Mucosa of descending colon (tissue), 3 donors: ENCODE measurements at regions not wholly inside any gene's neighbourhood (a gene's known extent, or its start where the extent isn't known, plus 50 kb on each side); places are given as distances from the start of the nearest gene placed in this dataset.

Experiments used
- ATAC-seq: fragments of 200-7000 bp; cut with Tn5 transposase; one replicate; pipeline ENCODE4 v1.9.1; 2020; ENCODE audit warnings: mild to moderate bottlenecking, moderate library complexity
- DNase-seq, 3 donors: peaks; one replicate each; pipeline ENCODE4 v3.0.0-alpha.2; 2020
- H3K36me3 ChIP-seq: fragments of 200-600 bp; one replicate; pipeline ENCODE4 v1.8.0; 2021; ENCODE audit warnings: low read depth, mild to moderate bottlenecking
- H3K4me1 ChIP-seq: fragments of 200-600 bp; one replicate; pipeline ENCODE4 v1.8.0; 2021; ENCODE audit warnings: low read depth, mild to moderate bottlenecking
- H3K4me3 ChIP-seq: fragments of 200-600 bp; one replicate; pipeline ENCODE4 v1.8.0; 2021; ENCODE audit warnings: mild to moderate bottlenecking
- H3K9me3 ChIP-seq: fragments of 200-600 bp; one replicate; pipeline ENCODE4 v1.8.0; 2021; ENCODE audit warnings: mild to moderate bottlenecking
- intact Hi-C, 2 donors: fragments of 100-400 bp; cut with DNase I in 1 of 2; cut with micrococcal nuclease in 1 of 2; formaldehyde crosslinking; loops; one replicate each; pipeline versions ENCODE4 v1.11.0 to v1.11.1; 2022; cut with DNase I, micrococcal nuclease
- TF ChIP-seq, protein P1 (sequence below): fragments of 200-600 bp; IDR thresholded peaks from one replicate; pipeline ENCODE4 v1.8.0; 2022; ENCODE audit warnings: antibody characterized with exemption, mild to moderate bottlenecking
- donor health status: DM: no; HTN: no; CAD: no; lungs with moderate emphysema.
- donor health status: DM: no; HTN: no; CAD: no.
- donor health status: DM: no; HTN: yes; CAD: no.

DNA sequence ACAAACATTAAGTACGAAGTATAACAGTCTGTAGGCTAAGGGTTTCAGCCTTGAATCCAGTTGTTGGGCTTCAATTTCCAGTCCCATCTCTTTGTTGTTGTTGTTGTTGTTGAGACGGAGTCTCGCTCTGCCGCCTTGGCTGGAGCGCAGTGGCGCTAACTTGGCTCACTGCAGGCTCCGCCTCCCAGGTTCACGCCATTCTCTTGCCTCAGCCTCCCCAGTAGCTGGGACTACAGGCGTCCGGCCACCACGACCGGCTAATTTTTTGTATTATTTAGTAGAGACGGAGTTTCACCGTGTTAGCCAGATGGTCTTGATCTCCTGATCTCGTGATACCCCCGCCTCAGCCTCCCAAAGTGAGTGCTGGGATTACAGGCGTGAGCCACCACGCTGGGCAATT is 464.9 kb downstream of the ANKRD7 start:
- no peak for ATAC-seq
- intact Hi-C loops, result no loop called here
- TF ChIP-seq, protein P1, sequence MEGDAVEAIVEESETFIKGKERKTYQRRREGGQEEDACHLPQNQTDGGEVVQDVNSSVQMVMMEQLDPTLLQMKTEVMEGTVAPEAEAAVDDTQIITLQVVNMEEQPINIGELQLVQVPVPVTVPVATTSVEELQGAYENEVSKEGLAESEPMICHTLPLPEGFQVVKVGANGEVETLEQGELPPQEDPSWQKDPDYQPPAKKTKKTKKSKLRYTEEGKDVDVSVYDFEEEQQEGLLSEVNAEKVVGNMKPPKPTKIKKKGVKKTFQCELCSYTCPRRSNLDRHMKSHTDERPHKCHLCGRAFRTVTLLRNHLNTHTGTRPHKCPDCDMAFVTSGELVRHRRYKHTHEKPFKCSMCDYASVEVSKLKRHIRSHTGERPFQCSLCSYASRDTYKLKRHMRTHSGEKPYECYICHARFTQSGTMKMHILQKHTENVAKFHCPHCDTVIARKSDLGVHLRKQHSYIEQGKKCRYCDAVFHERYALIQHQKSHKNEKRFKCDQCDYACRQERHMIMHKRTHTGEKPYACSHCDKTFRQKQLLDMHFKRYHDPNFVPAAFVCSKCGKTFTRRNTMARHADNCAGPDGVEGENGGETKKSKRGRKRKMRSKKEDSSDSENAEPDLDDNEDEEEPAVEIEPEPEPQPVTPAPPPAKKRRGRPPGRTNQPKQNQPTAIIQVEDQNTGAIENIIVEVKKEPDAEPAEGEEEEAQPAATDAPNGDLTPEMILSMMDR, result no peak

DNA sequence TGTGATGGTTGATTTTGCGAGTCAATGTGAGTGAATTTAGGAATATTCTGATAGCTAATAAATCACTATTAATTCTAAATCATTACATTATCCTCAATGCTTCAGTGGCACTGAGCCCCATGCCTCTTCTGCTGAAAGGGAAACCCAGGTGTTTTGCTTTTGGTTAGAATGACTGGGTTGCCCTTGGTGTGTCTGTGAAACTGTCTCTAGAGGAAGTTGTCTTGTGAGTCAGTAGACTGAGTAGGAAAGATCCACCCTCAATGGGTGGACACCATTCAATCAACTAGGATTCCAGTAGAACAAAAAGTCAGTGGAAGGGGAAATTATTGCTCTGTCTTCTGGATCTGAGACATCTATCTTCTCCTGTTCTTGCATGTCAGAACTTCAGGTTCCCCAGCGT is 472.4 kb downstream of the ANKRD7 start:
- TF ChIP-seq, protein P1, result no peak
- ATAC-seq (no peak), DNase-seq (no peak)
- Histone ChIP-seq H3K4me3 (no peak overlapping the region), H3K4me1 (no peaks in the 10 kb centered on the region), H3K36me3 (no peaks in the 10 kb centered on the region), H3K9me3 (no peaks in the 10 kb centered on the region)
- intact Hi-C loops, result no loop called here

More for the DNA sequence above, 464.9 kb downstream of the ANKRD7 start:
- Histone ChIP-seq H3K4me3 (no peak overlapping the region), H3K9me3 (no peaks in the 10 kb centered on the region), H3K36me3 (no peaks in the 10 kb centered on the region), H3K4me1 (no peaks in the 10 kb centered on the region)
- peak in 1 of 3 donors; percentile 26 for DNase-seq

DNA sequence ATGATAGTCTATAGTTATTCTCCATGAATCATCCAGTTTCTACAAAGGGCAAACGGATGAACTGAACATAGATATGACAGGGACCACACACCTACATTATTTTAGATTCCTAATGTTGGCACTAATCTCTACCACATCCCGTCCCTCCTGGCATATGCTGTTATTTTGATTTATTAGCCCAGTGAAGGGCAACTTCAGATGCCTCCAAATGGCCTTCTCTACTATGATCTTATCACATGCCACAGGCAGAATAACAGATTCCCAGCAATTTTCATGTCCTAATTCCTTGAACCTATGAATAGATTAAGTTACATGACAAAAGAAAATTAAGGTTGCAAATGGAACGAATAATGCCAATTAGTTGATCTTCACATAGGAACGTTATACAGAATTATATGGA is 474.7 kb downstream of the ANKRD7 start:
- TF ChIP-seq, protein P1, result no peak
- H3K36me3 ChIP-seq, result no peaks in the 10 kb centered on the region
- intact Hi-C loops, result no loop called here
- DNase-seq, result no peak
- ATAC-seq, result no peak
- no peak overlapping the region for H3K4me3 ChIP-seq
- H3K4me1 ChIP-seq, result no peaks in the 10 kb centered on the region
- H3K9me3 ChIP-seq, result no peaks in the 10 kb centered on the region

DNA sequence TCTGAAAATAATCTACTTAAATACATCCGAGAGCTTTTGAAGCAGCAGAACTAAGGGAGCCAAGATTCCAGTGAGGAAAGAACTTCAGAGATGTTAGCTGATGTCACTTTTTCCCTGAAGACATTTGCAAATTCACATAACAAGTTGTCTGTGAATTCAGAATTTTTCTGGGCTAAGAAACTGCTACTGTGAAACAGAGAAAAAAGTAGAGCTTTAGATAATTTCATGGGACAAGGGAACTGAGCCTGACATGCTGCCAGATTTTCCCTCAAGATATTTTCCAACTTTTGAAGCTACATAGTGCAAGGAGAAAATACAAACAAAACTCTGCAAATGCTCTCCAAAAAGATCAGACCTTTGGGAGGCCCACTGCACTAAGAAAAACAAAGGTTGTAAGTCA is 484.2 kb downstream of the ANKRD7 start:
- Histone ChIP-seq H3K4me3 (no peak overlapping the region), H3K36me3 (no peaks in the 10 kb centered on the region), H3K9me3 (no peaks in the 10 kb centered on the region), H3K4me1 (no peaks in the 10 kb centered on the region)
- ATAC-seq, result no peak
- intact Hi-C loops, result no loop called here
- TF ChIP-seq, protein P1, result no peak
- DNase-seq, result no peak

DNA sequence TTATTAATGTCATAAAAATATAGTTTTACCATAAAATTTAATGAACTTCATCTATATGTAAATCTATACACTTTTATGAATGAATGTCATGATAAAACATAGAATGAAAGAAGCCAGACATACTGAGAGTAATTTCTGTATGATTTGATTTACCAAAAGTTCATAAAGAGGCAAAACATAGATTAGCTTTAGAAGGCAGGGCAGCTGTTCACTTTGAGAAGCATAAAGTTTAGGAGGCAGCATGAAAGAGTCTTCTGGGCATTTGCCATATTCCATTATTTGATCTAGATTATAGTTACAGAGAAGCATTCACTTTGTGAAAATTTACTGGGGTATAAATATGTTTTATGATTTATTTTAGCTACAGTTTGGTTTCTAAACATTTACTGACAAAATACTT is 487.2 kb downstream of the ANKRD7 start:
- H3K4me1 ChIP-seq, result no peaks in the 10 kb centered on the region
- DNase-seq, result no peak
- TF ChIP-seq, protein P1, result no peak
- H3K4me3 ChIP-seq, result no peak overlapping the region
- intact Hi-C loops, result no loop called here
- ATAC-seq, result no peak
- no peaks in the 10 kb centered on the region for H3K36me3 ChIP-seq
- H3K9me3 ChIP-seq, result no peaks in the 10 kb centered on the region

DNA sequence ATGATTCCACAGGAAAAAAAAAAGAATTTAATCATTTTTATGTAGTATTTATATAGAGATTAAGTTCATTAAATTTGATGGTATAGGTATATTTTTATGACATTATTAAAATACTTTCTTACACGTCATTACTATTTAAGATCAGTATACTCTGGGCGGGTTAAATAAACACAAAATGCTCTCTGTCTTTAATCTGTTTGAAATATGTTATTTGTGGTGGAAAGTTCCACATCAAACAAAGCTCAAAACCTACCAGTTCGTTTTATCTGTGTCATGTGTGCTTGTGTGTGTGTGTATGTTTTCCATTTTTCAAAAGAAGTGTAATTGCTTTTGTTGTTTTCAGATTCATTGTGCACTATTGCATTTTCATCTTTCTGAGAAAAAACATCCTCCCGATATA is 488.5 kb downstream of the ANKRD7 start:
- H3K36me3 ChIP-seq, result no peaks in the 10 kb centered on the region
- intact Hi-C loops, result no loop called here
- H3K4me1 ChIP-seq, result no peaks in the 10 kb centered on the region
- DNase-seq (no peak), ATAC-seq (no peak)
- TF ChIP-seq, protein P1, result no peak
- no peak overlapping the region for H3K4me3 ChIP-seq
- no peaks in the 10 kb centered on the region for H3K9me3 ChIP-seq
